DND-41 (cell line): ENCODE measurements at regions not wholly inside any gene's neighbourhood (a gene's known extent, or its start where the extent isn't known, plus 50 kb on each side); places are given as distances from the start of the nearest gene placed in this dataset.
A peak's percentile ranks its signal among the peaks of the same experiment; 100 is the strongest.

Experiments
- ATAC-seq: fragments of 200-7000 bp; cut with Tn5 transposase; 3 replicates; pipeline ENCODE4 v1.9.1; 2021; ENCODE audit warnings: low read depth; ENCODE audit not compliant: insufficient read depth
- DNase-seq: peaks from one replicate; pipeline ENCODE4 v3.0.0-alpha.2; 2020
- H2AFZ ChIP-seq: 2 replicates; pipeline ENCODE4 v1.6.0; 2012; ENCODE audit warnings: low read depth, low read length
- H3K27ac ChIP-seq: 2 replicates; pipeline ENCODE4 v1.5.1; 2012; ENCODE audit warnings: low read length, inconsistent platforms
- H3K27me3 ChIP-seq: fragments of 200-600 bp; sonication (generic); 2 replicates; pipeline ENCODE4 v1.6.0; 2012; ENCODE audit warnings: low read length, mild to moderate bottlenecking, inconsistent platforms; ENCODE audit not compliant: insufficient read depth, poor library complexity
- H3K36me3 ChIP-seq: 2 replicates; pipeline ENCODE4 v1.5.1; 2012; ENCODE audit warnings: low read length, inconsistent platforms; ENCODE audit not compliant: insufficient read depth
- H3K4me1 ChIP-seq: 2 replicates; pipeline ENCODE4 v1.5.1; 2012; ENCODE audit warnings: mild to moderate bottlenecking, low read length; ENCODE audit not compliant: insufficient read depth
- H3K4me2 ChIP-seq: 2 replicates; pipeline ENCODE4 v1.6.0; 2012; ENCODE audit warnings: mild to moderate bottlenecking, moderate library complexity, low read length, inconsistent platforms; ENCODE audit not compliant: insufficient read depth
- H3K4me3 ChIP-seq, 2 experiments: fragments of 200-600 bp in 1 of 2; shearing (Covaris generic) in 1 of 2; 2 replicates each; pipeline ENCODE4 v1.5.1; 2012 to 2016; ENCODE audit warnings: inconsistent platforms in 2 of 2, low read length in 2 of 2, mild to moderate bottlenecking in 2 of 2, low read depth in 1 of 2, moderate library complexity in 1 of 2
- H3K79me2 ChIP-seq: 2 replicates; pipeline ENCODE4 v1.6.0; 2012; ENCODE audit warnings: low read length, inconsistent platforms; ENCODE audit not compliant: insufficient read depth
- H3K9ac ChIP-seq: 2 replicates; pipeline ENCODE4 v1.6.0; 2012; ENCODE audit warnings: low read depth, mild to moderate bottlenecking, inconsistent platforms, low read length, moderate library complexity
- H3K9me3 ChIP-seq: 2 replicates; pipeline ENCODE4 v1.5.1; 2012; ENCODE audit warnings: low read length, moderate library complexity, mild to moderate bottlenecking, inconsistent platforms; ENCODE audit not compliant: insufficient read depth, severe bottlenecking
- H4K20me1 ChIP-seq: 2 replicates; pipeline ENCODE4 v1.6.0; 2012; ENCODE audit warnings: low read length; ENCODE audit not compliant: insufficient read depth
- CTCF ChIP-seq: IDR thresholded peaks from 2 replicates; pipeline ENCODE4 v1.5.1; 2012; ENCODE audit warnings: borderline replicate concordance, low read length, moderate library complexity, mild to moderate bottlenecking; ENCODE audit not compliant: poor library complexity, severe bottlenecking; ENCODE audit errors: extremely low read depth
- EZH2 ChIP-seq: IDR thresholded peaks from 3 replicates; pipeline ENCODE4 v1.6.1; 2012; ENCODE audit warnings: borderline replicate concordance, low read depth, mild to moderate bottlenecking, moderate library complexity, low read length, inconsistent platforms; ENCODE audit not compliant: severe bottlenecking

GRCh38 chr6:11830105-11830504, 51.5 kb upstream of the ADTRP start:
- Histone ChIP-seq H3K27me3 (no peaks in the 10 kb centered on the region), H3K79me2 (no peaks in the 10 kb centered on the region), H3K9ac (no peak overlapping the region), H3K27ac (no peak overlapping the region), H3K4me1 (no peaks in the 10 kb centered on the region), H3K4me3 (no peak overlapping the region), H2AFZ (no peak overlapping the region), H3K4me2 (no peak overlapping the region), H3K9me3 (no peaks in the 10 kb centered on the region), H3K36me3 (no peaks in the 10 kb centered on the region), H4K20me1 (no peaks in the 10 kb centered on the region)
- no peak for TF ChIP-seq CTCF
- TF ChIP-seq EZH2: no peak
- DNase-seq (no peak), ATAC-seq (peak; percentile 37; the same call in 2 of the 3 replicates)

GRCh38 chr6:11828262-11828870, 49.8 kb upstream of the ADTRP start:
- no peak for DNase-seq
- Histone ChIP-seq H3K9ac (no peak overlapping the region), H3K4me2 (no peak overlapping the region), H3K4me3 (no peak overlapping the region), H3K36me3 (no peaks in the 10 kb centered on the region), H3K27me3 (no peaks in the 10 kb centered on the region), H3K79me2 (no peaks in the 10 kb centered on the region), H3K9me3 (no peaks in the 10 kb centered on the region), H3K4me1 (no peaks in the 10 kb centered on the region), H4K20me1 (no peaks in the 10 kb centered on the region), H2AFZ (no peak overlapping the region), H3K27ac (no peak overlapping the region)
- no peak for ATAC-seq
- TF ChIP-seq EZH2: no peak
- TF ChIP-seq CTCF: no peak
